ENCODE measurements at regions not wholly inside any gene's neighbourhood (a gene's known extent, or its start where the extent isn't known, plus 50 kb on each side); places are given as distances from the start of the nearest gene placed in this dataset.

DNA sequence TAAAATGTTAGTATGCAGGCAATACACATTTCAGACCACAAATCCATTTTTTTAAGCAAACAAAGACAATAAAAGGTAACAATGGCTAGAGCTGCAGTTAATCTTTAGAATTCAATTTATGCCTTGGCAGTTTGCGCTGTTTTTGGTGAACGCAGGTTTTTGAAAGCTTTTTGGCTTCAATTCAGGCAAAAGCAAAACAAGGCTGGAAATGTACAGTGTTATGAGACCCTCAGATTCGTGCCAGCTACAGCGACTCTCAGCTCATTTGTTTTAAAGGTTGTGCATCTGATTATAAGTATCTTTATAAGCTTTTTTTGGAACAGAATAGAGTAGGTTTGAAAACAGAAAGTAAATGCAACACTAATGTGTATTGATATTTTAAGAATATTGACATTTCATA lies 63.6 kb upstream of the SOX1 start:
- TF ChIP-seq, protein P1, sequence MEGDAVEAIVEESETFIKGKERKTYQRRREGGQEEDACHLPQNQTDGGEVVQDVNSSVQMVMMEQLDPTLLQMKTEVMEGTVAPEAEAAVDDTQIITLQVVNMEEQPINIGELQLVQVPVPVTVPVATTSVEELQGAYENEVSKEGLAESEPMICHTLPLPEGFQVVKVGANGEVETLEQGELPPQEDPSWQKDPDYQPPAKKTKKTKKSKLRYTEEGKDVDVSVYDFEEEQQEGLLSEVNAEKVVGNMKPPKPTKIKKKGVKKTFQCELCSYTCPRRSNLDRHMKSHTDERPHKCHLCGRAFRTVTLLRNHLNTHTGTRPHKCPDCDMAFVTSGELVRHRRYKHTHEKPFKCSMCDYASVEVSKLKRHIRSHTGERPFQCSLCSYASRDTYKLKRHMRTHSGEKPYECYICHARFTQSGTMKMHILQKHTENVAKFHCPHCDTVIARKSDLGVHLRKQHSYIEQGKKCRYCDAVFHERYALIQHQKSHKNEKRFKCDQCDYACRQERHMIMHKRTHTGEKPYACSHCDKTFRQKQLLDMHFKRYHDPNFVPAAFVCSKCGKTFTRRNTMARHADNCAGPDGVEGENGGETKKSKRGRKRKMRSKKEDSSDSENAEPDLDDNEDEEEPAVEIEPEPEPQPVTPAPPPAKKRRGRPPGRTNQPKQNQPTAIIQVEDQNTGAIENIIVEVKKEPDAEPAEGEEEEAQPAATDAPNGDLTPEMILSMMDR (IDR thresholded peaks at IDR 0.05): no peak
- TF ChIP-seq SIN3A (IDR thresholded peaks at IDR 0.05; ENCODE audit: borderline replicate concordance, insufficient read depth, low read depth, low read length) (no peak), TCF7L2 (IDR thresholded peaks at IDR 0.05; ENCODE audit: low read depth, low read length) (no peak)
- TF ChIP-seq, protein P2, sequence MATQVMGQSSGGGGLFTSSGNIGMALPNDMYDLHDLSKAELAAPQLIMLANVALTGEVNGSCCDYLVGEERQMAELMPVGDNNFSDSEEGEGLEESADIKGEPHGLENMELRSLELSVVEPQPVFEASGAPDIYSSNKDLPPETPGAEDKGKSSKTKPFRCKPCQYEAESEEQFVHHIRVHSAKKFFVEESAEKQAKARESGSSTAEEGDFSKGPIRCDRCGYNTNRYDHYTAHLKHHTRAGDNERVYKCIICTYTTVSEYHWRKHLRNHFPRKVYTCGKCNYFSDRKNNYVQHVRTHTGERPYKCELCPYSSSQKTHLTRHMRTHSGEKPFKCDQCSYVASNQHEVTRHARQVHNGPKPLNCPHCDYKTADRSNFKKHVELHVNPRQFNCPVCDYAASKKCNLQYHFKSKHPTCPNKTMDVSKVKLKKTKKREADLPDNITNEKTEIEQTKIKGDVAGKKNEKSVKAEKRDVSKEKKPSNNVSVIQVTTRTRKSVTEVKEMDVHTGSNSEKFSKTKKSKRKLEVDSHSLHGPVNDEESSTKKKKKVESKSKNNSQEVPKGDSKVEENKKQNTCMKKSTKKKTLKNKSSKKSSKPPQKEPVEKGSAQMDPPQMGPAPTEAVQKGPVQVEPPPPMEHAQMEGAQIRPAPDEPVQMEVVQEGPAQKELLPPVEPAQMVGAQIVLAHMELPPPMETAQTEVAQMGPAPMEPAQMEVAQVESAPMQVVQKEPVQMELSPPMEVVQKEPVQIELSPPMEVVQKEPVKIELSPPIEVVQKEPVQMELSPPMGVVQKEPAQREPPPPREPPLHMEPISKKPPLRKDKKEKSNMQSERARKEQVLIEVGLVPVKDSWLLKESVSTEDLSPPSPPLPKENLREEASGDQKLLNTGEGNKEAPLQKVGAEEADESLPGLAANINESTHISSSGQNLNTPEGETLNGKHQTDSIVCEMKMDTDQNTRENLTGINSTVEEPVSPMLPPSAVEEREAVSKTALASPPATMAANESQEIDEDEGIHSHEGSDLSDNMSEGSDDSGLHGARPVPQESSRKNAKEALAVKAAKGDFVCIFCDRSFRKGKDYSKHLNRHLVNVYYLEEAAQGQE (IDR thresholded peaks at IDR 0.05; ENCODE audit: insufficient read depth in 1 of 2, low read depth in 2 of 2, low read length in 1 of 2): no peak
